Right lobe of liver (tissue), 4 donors: ENCODE measurements at regions not wholly inside any gene's neighbourhood (a gene's known extent, or its start where the extent isn't known, plus 50 kb on each side); places are given as distances from the start of the nearest gene placed in this dataset.

ENCODE experiments used
- POLR2A ChIP-seq: fragments of 450-650 bp; IDR thresholded peaks from one replicate; pipeline ENCODE4 v1.6.1; 2017; ENCODE audit warnings: antibody characterized with exemption, mild to moderate bottlenecking
- TF ChIP-seq, protein P1 (sequence below), 4 donors: fragments of 200-600 bp in 3 of 4; fragments of 450-650 bp in 1 of 4; IDR thresholded peaks; one replicate each; pipeline versions ENCODE4 v1.5.1 to v1.8.0; 2016 to 2022; ENCODE audit warnings: antibody characterized with exemption in 4 of 4, mild to moderate bottlenecking in 2 of 4
- donor health status: DM: no; HTN: no; CAD: no.
- donor health status: DM: no; HTN: no; CAD: no.
- donor health status: DM: no; HTN: yes; CAD: no.

DNA sequence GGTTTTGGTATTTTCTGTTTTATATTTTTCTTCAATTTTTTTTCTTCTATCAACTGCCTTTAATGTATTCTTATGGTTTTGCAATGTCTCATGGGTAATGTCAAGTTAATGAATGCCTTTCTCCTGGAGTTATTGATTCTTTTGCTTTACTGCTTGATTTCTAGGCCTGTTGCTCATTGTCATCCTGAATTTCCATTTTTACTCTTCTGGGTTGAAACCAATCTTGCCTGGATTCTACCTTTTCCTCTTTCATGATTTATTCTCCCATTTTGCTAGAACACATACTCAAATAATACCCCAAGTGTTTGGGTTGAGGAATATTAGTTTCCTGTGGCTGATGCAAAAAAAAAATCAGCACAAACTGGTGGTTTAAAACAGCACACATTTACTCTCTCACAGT lies 315.2 kb upstream of the PDZRN3 start:
- no peak for TF ChIP-seq POLR2A
- TF ChIP-seq, protein P1, sequence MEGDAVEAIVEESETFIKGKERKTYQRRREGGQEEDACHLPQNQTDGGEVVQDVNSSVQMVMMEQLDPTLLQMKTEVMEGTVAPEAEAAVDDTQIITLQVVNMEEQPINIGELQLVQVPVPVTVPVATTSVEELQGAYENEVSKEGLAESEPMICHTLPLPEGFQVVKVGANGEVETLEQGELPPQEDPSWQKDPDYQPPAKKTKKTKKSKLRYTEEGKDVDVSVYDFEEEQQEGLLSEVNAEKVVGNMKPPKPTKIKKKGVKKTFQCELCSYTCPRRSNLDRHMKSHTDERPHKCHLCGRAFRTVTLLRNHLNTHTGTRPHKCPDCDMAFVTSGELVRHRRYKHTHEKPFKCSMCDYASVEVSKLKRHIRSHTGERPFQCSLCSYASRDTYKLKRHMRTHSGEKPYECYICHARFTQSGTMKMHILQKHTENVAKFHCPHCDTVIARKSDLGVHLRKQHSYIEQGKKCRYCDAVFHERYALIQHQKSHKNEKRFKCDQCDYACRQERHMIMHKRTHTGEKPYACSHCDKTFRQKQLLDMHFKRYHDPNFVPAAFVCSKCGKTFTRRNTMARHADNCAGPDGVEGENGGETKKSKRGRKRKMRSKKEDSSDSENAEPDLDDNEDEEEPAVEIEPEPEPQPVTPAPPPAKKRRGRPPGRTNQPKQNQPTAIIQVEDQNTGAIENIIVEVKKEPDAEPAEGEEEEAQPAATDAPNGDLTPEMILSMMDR (IDR thresholded peaks at IDR 0.05), result no peak
